ENCODE measurements at regions not wholly inside any gene's neighbourhood (a gene's known extent, or its start where the extent isn't known, plus 50 kb on each side); places are given as distances from the start of the nearest gene placed in this dataset.

DNA sequence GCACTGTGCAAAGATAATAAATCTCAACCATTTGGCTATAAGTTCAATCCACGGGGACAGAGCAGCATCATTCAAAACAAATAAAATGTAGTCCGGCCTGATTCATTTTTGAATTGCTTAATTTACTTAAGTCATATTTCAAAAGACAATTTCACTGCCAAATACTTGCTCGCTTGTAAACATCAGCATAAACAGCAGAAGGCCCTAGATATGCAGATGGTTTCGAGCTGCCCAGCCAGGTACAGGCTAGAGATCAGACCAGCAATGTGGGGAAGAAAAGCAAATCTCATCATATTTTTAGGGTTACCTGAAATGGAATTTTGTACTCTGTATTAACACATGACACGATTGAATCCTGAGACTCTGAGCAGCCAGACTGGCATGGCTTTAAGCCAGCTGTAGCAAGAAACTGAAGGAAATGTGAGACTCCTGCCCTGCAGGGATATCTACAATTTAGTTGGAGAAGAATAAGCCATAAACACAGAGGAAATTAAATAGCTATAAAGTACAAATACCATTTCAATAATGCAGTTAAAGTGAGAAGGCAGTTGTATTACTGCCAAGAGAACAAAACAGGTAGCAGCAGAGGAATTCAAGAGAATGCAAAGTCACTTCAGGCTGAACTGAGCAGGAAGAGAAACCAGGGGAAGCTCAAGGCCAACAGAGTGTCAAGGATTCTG is 440.3 kb downstream of the ETS1 start:
- TF ChIP-seq SREBF2 (IDR thresholded peaks at IDR 0.05) (no peak), CTCF (IDR thresholded peaks at IDR 0.05) (no peak), CHD2 (IDR thresholded peaks at IDR 0.05; ENCODE audit: low read length, partially characterized antibody) (no peak), CBX8 (IDR thresholded peaks at IDR 0.05) (no peak), JUNB (IDR thresholded peaks at IDR 0.05) (no peak), RFX5 (IDR thresholded peaks at IDR 0.05) (no peak), ZNF302 (CRISPR knock-in tag; IDR thresholded peaks at IDR 0.05) (no peak), KDM1A (IDR thresholded peaks at IDR 0.05; ENCODE audit: low read depth) (no peak), MYC (IDR thresholded peaks at IDR 0.05; ENCODE audit: borderline replicate concordance, low read length) (no peak), BHLHE40 (IDR thresholded peaks at IDR 0.05; ENCODE audit: low read depth, low read length) (no peak)
